ENCODE measurements at regions not wholly inside any gene's neighbourhood (a gene's known extent, or its start where the extent isn't known, plus 50 kb on each side); places are given as distances from the start of the nearest gene placed in this dataset.

GRCh38 chr7:109020251-109020650 is 450.6 kb downstream of the DNAJB9 start (continued):
- TF ChIP-seq SIN3A (IDR thresholded peaks at IDR 0.05; ENCODE audit: low read depth, low read length) (no peak), BMI1 (IDR thresholded peaks at IDR 0.05; ENCODE audit: borderline replicate concordance) (no peak), RELA (IDR thresholded peaks at IDR 0.05; ENCODE audit: borderline replicate concordance, partially characterized antibody) (no peak), SMC3 (IDR thresholded peaks at IDR 0.05; ENCODE audit: borderline replicate concordance, low read length) (no peak), NR2C1 (IDR thresholded peaks at IDR 0.05) (no peak), EZH2 (IDR thresholded peaks at IDR 0.05; ENCODE audit: borderline replicate concordance, control insufficient read depth, low read depth, low read length) (no peak), RCOR1 (conservative IDR thresholded peaks at IDR 0.05; ENCODE audit: low read depth, low read length) (no peak)
- TF ChIP-seq, protein P1, sequence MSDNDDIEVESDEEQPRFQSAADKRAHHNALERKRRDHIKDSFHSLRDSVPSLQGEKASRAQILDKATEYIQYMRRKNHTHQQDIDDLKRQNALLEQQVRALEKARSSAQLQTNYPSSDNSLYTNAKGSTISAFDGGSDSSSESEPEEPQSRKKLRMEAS (IDR thresholded peaks at IDR 0.05; ENCODE audit: low read depth, low read length): no peak

GRCh38 chr7:109021390-109021789 is 451.7 kb downstream of the DNAJB9 start:
- no peaks in the 10 kb centered on the region for H3K79me2 ChIP-seq (ENCODE audit: control insufficient read depth, insufficient read depth, low read length)
- ATAC-seq: no peak; the same call in 2 of the 3 replicates
- 3% methylated on average over 2 of the region's 2 CpGs for WGBS (ENCODE audit: insufficient coverage, insufficient replicate concordance, low lambda C conversion rate, missing lambda C conversion rate)
- no peaks in the 10 kb centered on the region for H3K27me3 ChIP-seq (replicated peaks in 1 of 2; ENCODE audit: control insufficient read depth in 2 of 2, insufficient read depth in 2 of 2, low read length in 1 of 2)
- no peak for FAIRE-seq
- intact Hi-C loops (cut with micrococcal nuclease; ENCODE audit: unreplicated experiment): no loop called here
- no peak overlapping the region for H2AFZ ChIP-seq (ENCODE audit: control insufficient read depth, low read depth, low read length)
- ChIA-PET RAD21 (ENCODE audit: unreplicated experiment) (no interaction called here), POLR2A (no interaction called here), CTCF (no interaction called here), SMC1A (ENCODE audit: uncharacterized antibody, unreplicated experiment) (interaction anchor here (1.3 kb wide), 1 partner anchor 48 kb away, joined by 3 read pairs; no protein-coding TSS in a partner anchor)
- no peak for DNase-seq (ENCODE audit: low read depth, low spot score)
- BruUV-seq (replicated peaks): no TSS peak
- no peaks in the 10 kb centered on the region for H3K36me3 ChIP-seq (ENCODE audit: control insufficient read depth in 2 of 2, insufficient read depth in 2 of 2, low read length in 1 of 2)
- no peaks in the 10 kb centered on the region for H3K4me1 ChIP-seq (ENCODE audit: control insufficient read depth, insufficient read depth, low read length)
- no peaks in the 10 kb centered on the region for H4K20me1 ChIP-seq (ENCODE audit: control insufficient read depth, insufficient read depth)
- H3K4me3 ChIP-seq: no peak overlapping the region
- H3K4me2 ChIP-seq (ENCODE audit: control insufficient read depth, insufficient read depth): no peak overlapping the region
- no peaks in the 10 kb centered on the region for H3K9me3 ChIP-seq (replicated peaks; ENCODE audit: control insufficient read depth, insufficient read depth, low read length)
- H3K9ac ChIP-seq (ENCODE audit: control insufficient read depth, insufficient read depth, low read length): no peak overlapping the region
- in situ Hi-C loops (cut with MboI): no loop called here
- H3K27ac ChIP-seq (ENCODE audit: control insufficient read depth, insufficient read depth): no peak overlapping the region
- TF ChIP-seq FOXM1 (IDR thresholded peaks at IDR 0.05; ENCODE audit: low read depth, low read length): no peak
- TF ChIP-seq IKZF2 (IDR thresholded peaks at IDR 0.05): 0 out of 4 replicates have a peak, but pooled peaks of 1 of the 2 experiments have one; percentile 17
- TF ChIP-seq BHLHE40 (IDR thresholded peaks at IDR 0.05; ENCODE audit: borderline replicate concordance in 1 of 2, low read depth in 2 of 2, low read length in 1 of 2): peak in 1 of 2 experiments; percentile 25; a peak in 1 of 4 replicates
- 0 out of 2 replicates have a peak, but pooled peaks have one; percentile 21 for TF ChIP-seq IKZF1 (conservative IDR thresholded peaks at IDR 0.05)
- no peak for TF ChIP-seq CBX3 (IDR thresholded peaks at IDR 0.05; ENCODE audit: borderline replicate concordance, low read depth)
- peak; percentile 68 for TF ChIP-seq MTA2 (IDR thresholded peaks at IDR 0.05; ENCODE audit: low read depth)
- TF ChIP-seq MEF2B (IDR thresholded peaks at IDR 0.05; ENCODE audit: partially characterized antibody, poor library complexity, severe bottlenecking): peak; percentile 86
- no peak for TF ChIP-seq IRF4 (IDR thresholded peaks at IDR 0.05; ENCODE audit: low read depth, low read length)
- no peak for TF ChIP-seq ZSCAN29 (IDR thresholded peaks at IDR 0.05)
- TF ChIP-seq TCF12 (IDR thresholded peaks at IDR 0.05; ENCODE audit: low read depth, low read length): no peak
- no peak for TF ChIP-seq USF2 (IDR thresholded peaks at IDR 0.05; ENCODE audit: borderline replicate concordance, low read depth, low read length)
- no peak for TF ChIP-seq CBX5 (IDR thresholded peaks at IDR 0.05; ENCODE audit: low read depth)
- TF ChIP-seq SRF (IDR thresholded peaks at IDR 0.05; ENCODE audit: low read depth in 2 of 2, low read length in 2 of 2): no peak
- TF ChIP-seq RELB (IDR thresholded peaks at IDR 0.05; ENCODE audit: low read depth): 0 out of 2 replicates have a peak, but pooled peaks have one; percentile 20
